Esophagus (tissue), 2 donors: ENCODE measurements at regions not wholly inside any gene's neighbourhood (a gene's known extent, or its start where the extent isn't known, plus 50 kb on each side); places are given as distances from the start of the nearest gene placed in this dataset.

Experiments
- H3K27ac ChIP-seq, 2 donors: one replicate each; pipeline ENCODE4 v1.5.1; 2013; ENCODE audit warnings: low read depth in 2 of 2, mild to moderate bottlenecking in 2 of 2, inconsistent platforms in 1 of 2, low read length in 1 of 2, moderate library complexity in 1 of 2
- H3K27me3 ChIP-seq, 2 donors: one replicate each; pipeline ENCODE4 v1.6.1; 2013; ENCODE audit warnings: low read length in 2 of 2, control low read depth in 1 of 2, mild to moderate bottlenecking in 1 of 2; ENCODE audit not compliant: insufficient read depth in 2 of 2, control insufficient read depth in 1 of 2
- H3K36me3 ChIP-seq, 2 donors: one replicate each; pipeline ENCODE4 v1.6.1; 2013; ENCODE audit warnings: low read length in 1 of 2; ENCODE audit not compliant: control insufficient read depth in 2 of 2, insufficient read depth in 2 of 2
- H3K4me1 ChIP-seq, 2 donors: one replicate each; pipeline ENCODE4 v1.6.1; 2013; ENCODE audit warnings: low read length in 1 of 2; ENCODE audit not compliant: control insufficient read depth in 2 of 2, insufficient read depth in 2 of 2
- H3K4me3 ChIP-seq, 2 donors: one replicate each; pipeline ENCODE4 v1.5.1; 2013; ENCODE audit warnings: low read length in 2 of 2, mild to moderate bottlenecking in 2 of 2, low read depth in 1 of 2, moderate library complexity in 1 of 2
- H3K9me3 ChIP-seq, 2 donors: one replicate each; pipeline ENCODE4 v1.6.1; 2013; ENCODE audit warnings: mild to moderate bottlenecking in 2 of 2, low read depth in 1 of 2, low read length in 1 of 2, moderate library complexity in 1 of 2; ENCODE audit not compliant: control insufficient read depth in 2 of 2, insufficient read depth in 1 of 2
- WGBS, 2 donors: extraction: QIAGEN DNeasy Blood & Tissue Kit; methylation state at CpG; one replicate each; pipeline ENCODE4 v1.1.7; 2013; 5-methylcytosine and 5-hydroxymethylcytosine counted together
- donor health status: healthy with polysubstance abuse.
- donor health status: Bipolar disorder and iron deficiency.

GRCh38 chr6:9103876-9104521, 668.7 kb upstream of the SLC35B3 start:
- Histone ChIP-seq H3K27me3 (no peaks in the 10 kb centered on the region), H3K36me3 (no peaks in the 10 kb centered on the region), H3K9me3 (no peaks in the 10 kb centered on the region), H3K27ac (no peak overlapping the region), H3K4me1 (no peaks in the 10 kb centered on the region), H3K4me3 (no peak overlapping the region)
- 77 to 86% methylated on average over 2 of the region's 2 CpGs for WGBS, 2 donors

- Histone ChIP-seq H3K4me3 (no peak overlapping the region), H3K9me3 (no peaks in the 10 kb centered on the region), H3K27me3 (no peaks in the 10 kb centered on the region), H3K4me1 (no peaks in the 10 kb centered on the region), H3K36me3 (no peaks in the 10 kb centered on the region), H3K27ac (no peak overlapping the region)
- 72 to 73% methylated on average over 4 of the region's 4 CpGs for WGBS, 2 donors
Observed at GRCh38 chr6:9101920-9102319, 666.6 kb upstream of the SLC35B3 start.

GRCh38 chr6:9100869-9101580, 665.7 kb upstream of the SLC35B3 start:
- Histone ChIP-seq H3K36me3 (no peaks in the 10 kb centered on the region), H3K9me3 (no peaks in the 10 kb centered on the region), H3K27ac (no peak overlapping the region), H3K27me3 (no peaks in the 10 kb centered on the region), H3K4me3 (no peak overlapping the region), H3K4me1 (no peaks in the 10 kb centered on the region)
- 51 to 63% methylated on average over 2 of the region's 2 CpGs for WGBS, 2 donors

- H3K27me3 ChIP-seq, result no peaks in the 10 kb centered on the region
- H3K9me3 ChIP-seq, result no peaks in the 10 kb centered on the region
- H3K4me3 ChIP-seq, result no peak overlapping the region
- H3K4me1 ChIP-seq, result no peaks in the 10 kb centered on the region
- H3K27ac ChIP-seq, result no peak overlapping the region
- no peaks in the 10 kb centered on the region for H3K36me3 ChIP-seq
- 74 to 76% methylated on average over 6 of the region's 6 CpGs for WGBS, 2 donors
Observed at GRCh38 chr6:9095729-9096128, 660.4 kb upstream of the SLC35B3 start.

GRCh38 chr6:9095137-9095536, 659.8 kb upstream of the SLC35B3 start:
- Histone ChIP-seq H3K36me3 (no peaks in the 10 kb centered on the region), H3K9me3 (no peaks in the 10 kb centered on the region), H3K27ac (no peak overlapping the region), H3K4me3 (no peak overlapping the region), H3K4me1 (no peaks in the 10 kb centered on the region), H3K27me3 (no peaks in the 10 kb centered on the region)
- 87 to 89% methylated on average over 6 of the region's 6 CpGs for WGBS, 2 donors

GRCh38 chr6:9089724-9090123, 654.4 kb upstream of the SLC35B3 start:
- H3K27me3 ChIP-seq, result no peaks in the 10 kb centered on the region
- no peak overlapping the region for H3K27ac ChIP-seq
- no peak overlapping the region for H3K4me3 ChIP-seq
- H3K36me3 ChIP-seq, result no peaks in the 10 kb centered on the region
- H3K9me3 ChIP-seq, result no peaks in the 10 kb centered on the region
- 75 to 90% methylated on average over 1 of the region's 1 CpG for WGBS, 2 donors
- H3K4me1 ChIP-seq, result no peaks in the 10 kb centered on the region

GRCh38 chr6:9087470-9087869, 652.1 kb upstream of the SLC35B3 start:
- no peak overlapping the region for H3K4me3 ChIP-seq
- H3K4me1 ChIP-seq, result no peaks in the 10 kb centered on the region
- WGBS, 2 donors, result 85 to 89% methylated on average over 5 of the region's 5 CpGs
- H3K27ac ChIP-seq, result no peak overlapping the region
- no peaks in the 10 kb centered on the region for H3K9me3 ChIP-seq
- no peaks in the 10 kb centered on the region for H3K36me3 ChIP-seq
- no peaks in the 10 kb centered on the region for H3K27me3 ChIP-seq

- Histone ChIP-seq H3K4me1 (no peaks in the 10 kb centered on the region), H3K27ac (no peak overlapping the region), H3K27me3 (no peaks in the 10 kb centered on the region), H3K9me3 (no peaks in the 10 kb centered on the region), H3K4me3 (no peak overlapping the region), H3K36me3 (no peaks in the 10 kb centered on the region)
- 53 to 61% methylated on average over 4 of the region's 4 CpGs for WGBS, 2 donors
Observed at GRCh38 chr6:9086331-9086730, 651.0 kb upstream of the SLC35B3 start.

- no peaks in the 10 kb centered on the region for H3K4me1 ChIP-seq
- no peaks in the 10 kb centered on the region for H3K9me3 ChIP-seq
- H3K4me3 ChIP-seq, result no peak overlapping the region
- WGBS, 2 donors, result 75 to 80% methylated on average over 1 of the region's 1 CpG
- no peaks in the 10 kb centered on the region for H3K36me3 ChIP-seq
- no peaks in the 10 kb centered on the region for H3K27me3 ChIP-seq
- H3K27ac ChIP-seq, result no peak overlapping the region
Observed at GRCh38 chr6:9085709-9086070, 650.3 kb upstream of the SLC35B3 start.
